Astrocyte of the cerebellum (primary cell): ENCODE measurements at regions not wholly inside any gene's neighbourhood (a gene's known extent, or its start where the extent isn't known, plus 50 kb on each side); places are given as distances from the start of the nearest gene placed in this dataset.
"Not testable (repeated sequence)": the region's sequence is repeated elsewhere in the genome, so short reads cannot be mapped to it uniquely, and the experiment has no call there.

Source experiments
- DNase-seq: peaks from one replicate; pipeline ENCODE4 v3.0.0-alpha.2; 2011; ENCODE audit warnings: low read depth
- H3K4me3 ChIP-seq: 2 replicates; pipeline ENCODE4 v1.5.1; 2011; ENCODE audit warnings: mild to moderate bottlenecking, low read depth, low read length, moderate library complexity
- CTCF ChIP-seq: IDR thresholded peaks from 2 replicates; pipeline ENCODE4 v1.5.1; 2012; ENCODE audit warnings: low read length, low read depth, moderate library complexity, mild to moderate bottlenecking; ENCODE audit errors: missing control alignments
- in situ Hi-C: cut with HindIII; loops from 2 replicates; pipeline ENCODE4 v1.10.0; 2017; ENCODE audit warnings: low sequenced_read_pairs

- no peak for DNase-seq
- TF ChIP-seq CTCF = no peak
- in situ Hi-C loops = loop anchor here (10.0 kb wide), 1 partner anchor 57 kb away; no protein-coding TSS in a partner anchor
- no peak overlapping the region for H3K4me3 ChIP-seq
Measured at GRCh38 chr17:59491353-59492090, 73.9 kb upstream of the DHX40 start.

GRCh38 chr17:59492091-59492451 is 73.3 kb upstream of the DHX40 start:
- H3K4me3 ChIP-seq = no peak overlapping the region
- in situ Hi-C loops = loop anchor here (10.0 kb wide), 1 partner anchor 57 kb away; no protein-coding TSS in a partner anchor
- no peak for TF ChIP-seq CTCF
- no peak for DNase-seq

- TF ChIP-seq CTCF = no peak
- no peak overlapping the region for H3K4me3 ChIP-seq
- no peak for DNase-seq
- in situ Hi-C loops = loop anchor here (10.0 kb wide), 1 partner anchor 59 kb away; no protein-coding TSS in a partner anchor
Measured at GRCh38 chr17:59493867-59494266, 71.5 kb upstream of the DHX40 start.

- in situ Hi-C loops = loop anchor here (10.0 kb wide), 1 partner anchor 60 kb away; no protein-coding TSS in a partner anchor
- no peak for DNase-seq
- H3K4me3 ChIP-seq = no peak overlapping the region
- no peak for TF ChIP-seq CTCF
Measured at GRCh38 chr17:59494757-59495368, 70.5 kb upstream of the DHX40 start.

GRCh38 chr17:59496178-59496577 is 69.2 kb upstream of the DHX40 start:
- in situ Hi-C loops = loop anchor here (10.0 kb wide), 1 partner anchor 61 kb away; no protein-coding TSS in a partner anchor
- DNase-seq = no peak
- H3K4me3 ChIP-seq = no peak overlapping the region
- no peak for TF ChIP-seq CTCF

GRCh38 chr17:59498530-59499307 is 66.7 kb upstream of the DHX40 start:
- TF ChIP-seq CTCF = no peak
- DNase-seq = peak; percentile 84
- H3K4me3 ChIP-seq = no peak overlapping the region
- in situ Hi-C loops = loop anchor here (10.0 kb wide), 1 partner anchor 64 kb away; no protein-coding TSS in a partner anchor

- H3K4me3 ChIP-seq, in situ Hi-C loops, DNase-seq: not testable (repeated sequence)
Measured at GRCh38 chr17:59500086-59500655, 65.2 kb upstream of the DHX40 start.
